Cardiac muscle cell (in vitro differentiated cells and primary cell): ENCODE measurements at regions not wholly inside any gene's neighbourhood (a gene's known extent, or its start where the extent isn't known, plus 50 kb on each side); places are given as distances from the start of the nearest gene placed in this dataset.
"Not testable (repeated sequence)": the region's sequence is repeated elsewhere in the genome, so short reads cannot be mapped to it uniquely, and the experiment has no call there.

Experiments
- DNase-seq, 2 donors: peaks; one replicate each; pipeline versions ENCODE4 v3.0.0 to v3.0.0-alpha.2; 2010 to 2017; ENCODE audit warnings: low read depth in 1 of 2, low spot score in 1 of 2
- H3K27ac ChIP-seq: fragments of 200-600 bp; sonication (generic); 2 replicates; pipeline ENCODE4 v1.5.1; 2016
- H3K27me3 ChIP-seq: fragments of 200-600 bp; sonication (generic); 2 replicates; pipeline ENCODE4 v1.6.0; 2016; ENCODE audit warnings: control low read depth
- H3K36me3 ChIP-seq: fragments of 200-600 bp; sonication (generic); 2 replicates; pipeline ENCODE4 v1.5.1; 2016; ENCODE audit warnings: control low read depth
- H3K4me1 ChIP-seq: fragments of 200-600 bp; sonication (generic); 2 replicates; pipeline ENCODE4 v1.8.1; 2017; ENCODE audit warnings: low read depth, mild to moderate bottlenecking, mixed run types
- H3K4me3 ChIP-seq: fragments of 200-600 bp; sonication (generic); 2 replicates; pipeline ENCODE4 v1.5.1; 2016; ENCODE audit warnings: mild to moderate bottlenecking
- H3K9me3 ChIP-seq: fragments of 200-600 bp; sonication (generic); 2 replicates; pipeline ENCODE4 v1.5.1; 2017; ENCODE audit warnings: low read depth, mild to moderate bottlenecking, control low read depth
- TF ChIP-seq, protein P1 (sequence below): IDR thresholded peaks from 2 replicates; pipeline ENCODE4 v1.5.1; 2012; ENCODE audit warnings: low read depth, mild to moderate bottlenecking, low read length

DNA sequence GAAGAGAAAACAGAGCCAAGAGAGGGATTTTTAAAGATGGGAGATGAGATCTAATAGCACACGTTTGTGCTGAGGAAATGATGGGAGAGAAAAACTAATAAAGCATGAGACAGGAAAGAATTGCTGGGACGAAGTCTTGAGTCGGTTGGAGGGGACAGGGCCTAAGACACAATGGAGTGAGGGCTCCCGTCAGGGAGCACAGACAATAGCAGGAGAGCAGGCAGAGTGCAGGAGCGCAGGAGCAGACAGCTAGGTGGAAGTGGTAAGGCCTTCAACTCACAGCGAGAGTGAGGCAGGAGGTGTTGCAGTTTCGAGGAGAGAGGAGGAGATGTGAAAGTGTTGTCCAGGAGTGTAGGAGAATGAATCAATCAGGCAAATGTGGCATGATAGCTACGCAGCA lies 59.9 kb upstream of the SOX13 start:
- Histone ChIP-seq H3K9me3 (no peaks in the 10 kb centered on the region), H3K27me3 (no peaks in the 10 kb centered on the region), H3K27ac (no peak overlapping the region), H3K4me1 (no peaks in the 10 kb centered on the region), H3K36me3 (no peaks in the 10 kb centered on the region), H3K4me3 (no peak overlapping the region)
- TF ChIP-seq, protein P1, sequence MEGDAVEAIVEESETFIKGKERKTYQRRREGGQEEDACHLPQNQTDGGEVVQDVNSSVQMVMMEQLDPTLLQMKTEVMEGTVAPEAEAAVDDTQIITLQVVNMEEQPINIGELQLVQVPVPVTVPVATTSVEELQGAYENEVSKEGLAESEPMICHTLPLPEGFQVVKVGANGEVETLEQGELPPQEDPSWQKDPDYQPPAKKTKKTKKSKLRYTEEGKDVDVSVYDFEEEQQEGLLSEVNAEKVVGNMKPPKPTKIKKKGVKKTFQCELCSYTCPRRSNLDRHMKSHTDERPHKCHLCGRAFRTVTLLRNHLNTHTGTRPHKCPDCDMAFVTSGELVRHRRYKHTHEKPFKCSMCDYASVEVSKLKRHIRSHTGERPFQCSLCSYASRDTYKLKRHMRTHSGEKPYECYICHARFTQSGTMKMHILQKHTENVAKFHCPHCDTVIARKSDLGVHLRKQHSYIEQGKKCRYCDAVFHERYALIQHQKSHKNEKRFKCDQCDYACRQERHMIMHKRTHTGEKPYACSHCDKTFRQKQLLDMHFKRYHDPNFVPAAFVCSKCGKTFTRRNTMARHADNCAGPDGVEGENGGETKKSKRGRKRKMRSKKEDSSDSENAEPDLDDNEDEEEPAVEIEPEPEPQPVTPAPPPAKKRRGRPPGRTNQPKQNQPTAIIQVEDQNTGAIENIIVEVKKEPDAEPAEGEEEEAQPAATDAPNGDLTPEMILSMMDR = no peak
- no peak for DNase-seq

DNA sequence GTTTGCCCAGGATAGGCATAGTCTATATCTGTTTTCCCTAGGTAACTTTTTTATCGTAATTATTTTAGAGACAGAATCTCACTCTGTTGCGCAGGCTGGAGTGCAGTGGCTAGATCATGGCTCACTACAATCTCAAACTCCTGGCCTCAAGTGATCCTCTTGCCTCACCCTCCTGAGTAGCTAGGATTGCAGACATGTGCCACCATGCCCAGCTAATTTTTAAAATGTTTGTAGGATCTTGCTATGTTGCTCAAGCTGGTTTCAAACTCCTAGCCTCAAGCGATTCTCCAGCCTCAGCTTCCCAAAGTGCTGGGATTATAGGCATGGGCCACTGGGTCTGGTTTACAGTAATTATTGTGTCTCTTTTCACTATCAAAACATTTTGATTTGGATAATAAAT lies 58.6 kb upstream of the SOX13 start:
- TF ChIP-seq, protein P1 = no peak
- H3K4me3 ChIP-seq = no peak overlapping the region
- H3K36me3 ChIP-seq = no peaks in the 10 kb centered on the region

DNA sequence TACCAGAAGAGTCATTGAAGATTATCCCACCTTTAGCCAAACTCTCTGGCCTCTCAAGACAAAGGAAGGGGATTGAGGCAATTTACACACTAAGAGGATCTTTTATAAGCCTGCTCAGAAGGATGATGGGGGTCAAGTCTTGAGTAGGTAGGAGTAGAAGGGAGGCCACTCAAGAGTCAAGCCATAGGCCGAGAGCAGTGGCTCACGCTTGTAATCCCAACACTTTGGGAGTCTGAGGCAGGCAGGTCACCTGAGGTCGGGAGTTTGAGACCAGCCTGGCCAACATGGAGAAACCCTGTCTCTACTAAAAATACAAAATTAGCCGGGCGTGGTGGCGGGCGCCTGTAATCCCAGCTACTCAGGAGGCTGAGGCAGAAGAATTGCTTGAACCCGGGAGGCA lies 58.0 kb upstream of the SOX13 start:
- not testable (repeated sequence) for DNase-seq, H3K4me1 ChIP-seq, H3K27ac ChIP-seq, H3K36me3 ChIP-seq, H3K9me3 ChIP-seq, H3K4me3 ChIP-seq, H3K27me3 ChIP-seq

More for the DNA sequence above, 58.6 kb upstream of the SOX13 start:
- DNase-seq = no peak
- Histone ChIP-seq H3K9me3 (no peaks in the 10 kb centered on the region), H3K27ac (no peak overlapping the region), H3K27me3 (no peaks in the 10 kb centered on the region), H3K4me1 (no peaks in the 10 kb centered on the region)

DNA sequence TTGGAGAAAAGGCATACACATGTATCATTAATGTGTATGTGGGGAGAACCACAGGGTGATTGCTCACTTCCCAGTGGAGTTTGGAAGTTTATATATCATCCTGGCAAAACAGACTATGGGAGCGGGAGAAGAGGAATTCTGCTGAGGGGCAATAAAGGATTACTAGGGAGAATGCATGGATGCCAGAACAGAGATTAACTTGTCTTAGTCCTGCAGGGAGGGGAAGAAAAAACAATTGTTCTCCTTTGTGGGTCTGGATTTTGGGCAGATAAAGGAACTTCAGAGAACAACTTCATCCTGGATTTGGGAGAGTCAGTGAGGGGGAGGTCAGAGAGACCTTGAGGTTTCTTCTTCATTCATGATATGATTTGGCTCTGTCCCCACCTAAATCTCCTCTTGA lies 55.9 kb upstream of the SOX13 start:
- Histone ChIP-seq H3K4me1 (no peaks in the 10 kb centered on the region), H3K27me3 (no peaks in the 10 kb centered on the region), H3K36me3 (no peaks in the 10 kb centered on the region), H3K27ac (no peak overlapping the region), H3K9me3 (no peaks in the 10 kb centered on the region), H3K4me3 (no peak overlapping the region)
- DNase-seq = no peak
- TF ChIP-seq, protein P1 = no peak

DNA sequence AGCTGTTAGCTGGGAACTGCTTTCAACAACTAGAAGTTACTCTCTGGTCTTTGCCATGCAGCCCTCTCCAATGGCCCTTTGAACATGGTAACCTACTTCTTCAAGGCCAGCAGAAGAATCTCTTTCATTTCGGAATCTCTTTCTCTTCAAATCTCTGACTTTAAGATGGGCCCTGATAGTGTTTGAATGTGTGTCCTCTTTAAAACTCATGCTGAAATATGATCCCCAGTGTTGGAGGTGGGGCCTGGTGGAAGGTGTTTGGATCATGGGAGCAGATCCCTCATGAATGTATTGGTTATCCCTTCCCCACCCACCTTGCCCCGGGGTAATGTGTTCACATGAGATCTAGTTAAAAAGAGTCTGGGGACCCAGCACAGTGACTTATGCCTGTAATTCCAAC lies 54.5 kb upstream of the SOX13 start:
- H3K27me3 ChIP-seq = no peaks in the 10 kb centered on the region
- DNase-seq = no peak
- H3K27ac ChIP-seq = no peak overlapping the region
- no peaks in the 10 kb centered on the region for H3K9me3 ChIP-seq
- no peaks in the 10 kb centered on the region for H3K4me1 ChIP-seq
- H3K36me3 ChIP-seq = no peaks in the 10 kb centered on the region
- TF ChIP-seq, protein P1 = no peak
- no peak overlapping the region for H3K4me3 ChIP-seq
